HCT116 (cell line): ENCODE measurements at regions not wholly inside any gene's neighbourhood (a gene's known extent, or its start where the extent isn't known, plus 50 kb on each side); places are given as distances from the start of the nearest gene placed in this dataset.

Source experiments
- ATAC-seq: fragments of 200-7000 bp; cut with Tn5 transposase; 2 replicates; pipeline ENCODE4 v1.9.1; 2020; ENCODE audit warnings: mild to moderate bottlenecking, moderate library complexity
- BruUV-seq: library from RNA; stranded (reverse); fragments of 400-500 nt; replicated peaks from 2 replicates; lab custom pipeline; 2021; lab: Mats Ljungman, UMichigan
- CTCF ChIA-PET: fragments of 300-600 bp; sonication (Branson Sonifier 250); formaldehyde crosslinking; loops from one replicate; lab custom pipeline; 2021; ENCODE audit warnings: antibody characterized with exemption; lab: Charles Lee
- POLR2A ChIA-PET: fragments of 300-600, 350-600 bp; sonication (Branson Sonifier 250); formaldehyde crosslinking; loops from one replicate; lab custom pipeline; 2021; ENCODE audit warnings: antibody characterized with exemption; lab: Charles Lee
- RAD21 ChIA-PET, 2 experiments: fragments of 300-600 bp; sonication (Branson Sonifier 250); formaldehyde crosslinking; loops; one replicate each; lab custom pipeline; 2023; ENCODE audit warnings: low total read pairs in 2 of 2; ENCODE audit not compliant: uncharacterized antibody in 2 of 2, unreplicated experiment in 2 of 2, low non-redundant PET in 1 of 2; lab: Charles Lee
- DNase-seq: peaks from one replicate; pipeline ENCODE4 v3.0.0-alpha.2; 2010; ENCODE audit warnings: low read depth, low spot score
- H2AFZ ChIP-seq: fragments of 200-600 bp; shearing (Covaris generic), sonication (generic); 2 replicates; pipeline ENCODE4 v1.6.1; 2017; ENCODE audit warnings: low read depth, mixed run types, mixed read lengths, antibody characterized with exemption, low read length; ENCODE audit not compliant: poor library complexity, severe bottlenecking
- H3K27ac ChIP-seq: 2 replicates; pipeline ENCODE4 v1.5.1; 2012; ENCODE audit warnings: low read depth, low read length
- H3K27me3 ChIP-seq: fragments of 200-600 bp; sonication (generic); 2 replicates; pipeline ENCODE4 v1.6.1; 2016; ENCODE audit warnings: mixed run types, low read length, mixed read lengths; ENCODE audit not compliant: insufficient read depth
- H3K36me3 ChIP-seq, 2 experiments: fragments of 200-500 bp in 1 of 2; fragments of 200-600 bp in 1 of 2; sonication (Bioruptor generic) in 1 of 2; sonication (generic) in 1 of 2; 2 replicates each; pipeline versions ENCODE4 v1.5.1 to v1.6.1; 2014 to 2016; ENCODE audit warnings: low read length in 2 of 2, inconsistent platforms in 1 of 2, mixed read lengths in 1 of 2, mixed run types in 1 of 2; ENCODE audit not compliant: insufficient read depth in 2 of 2, control insufficient read depth in 1 of 2
- H3K4me1 ChIP-seq, 2 experiments: fragments of 200-600 bp in 1 of 2; sonication (generic) in 1 of 2; 2 replicates each; pipeline versions ENCODE4 v1.5.1 to v1.6.1; 2012 to 2017; ENCODE audit warnings: low read length in 2 of 2, inconsistent platforms in 1 of 2, mild to moderate bottlenecking in 1 of 2, mixed read lengths in 1 of 2, mixed run types in 1 of 2, moderate library complexity in 1 of 2; ENCODE audit not compliant: insufficient read depth in 2 of 2, control insufficient read depth in 1 of 2
- H3K4me2 ChIP-seq: fragments of 200-600 bp; sonication (generic); 2 replicates; pipeline ENCODE4 v1.6.1; 2017; ENCODE audit warnings: mixed run types, low read length, mixed read lengths
- H3K4me3 ChIP-seq, 2 experiments: fragments of 200-600 bp in 1 of 2; sonication (generic) in 1 of 2; replicated peaks in 1 of 2; 2 replicates each; pipeline ENCODE4 v1.5.1; 2011 to 2016; ENCODE audit warnings: low read length in 2 of 2, control low read depth in 1 of 2, low read depth in 1 of 2, mild to moderate bottlenecking in 1 of 2, mixed read lengths in 1 of 2, mixed run types in 1 of 2
- H3K79me2 ChIP-seq: fragments of 200-600 bp; sonication (generic); 2 replicates; pipeline ENCODE4 v1.6.1; 2017; ENCODE audit warnings: mild to moderate bottlenecking, mixed run types, low read length, moderate library complexity, mixed read lengths; ENCODE audit not compliant: insufficient read depth
- H3K9ac ChIP-seq: fragments of 200-600 bp; sonication (generic); 2 replicates; pipeline ENCODE4 v1.6.1; 2016; ENCODE audit warnings: low read length, mixed read lengths
- H3K9me2 ChIP-seq: fragments of 200-600 bp; sonication (generic), shearing (Covaris generic); 2 replicates; pipeline ENCODE4 v1.6.1; 2017; ENCODE audit warnings: mixed run types, mild to moderate bottlenecking, moderate library complexity; ENCODE audit not compliant: insufficient read depth
- H3K9me3 ChIP-seq, 2 experiments: fragments of 200-500 bp in 1 of 2; fragments of 200-600 bp in 1 of 2; sonication (Bioruptor generic) in 1 of 2; sonication (generic) in 1 of 2; 2 replicates each; pipeline ENCODE4 v1.6.1; 2014 to 2017; ENCODE audit warnings: low read length in 2 of 2, mixed read lengths in 2 of 2, inconsistent platforms in 1 of 2, low read depth in 1 of 2, mild to moderate bottlenecking in 1 of 2, mixed run types in 1 of 2, moderate library complexity in 1 of 2; ENCODE audit not compliant: control insufficient read depth in 1 of 2, insufficient read depth in 1 of 2
- H4K20me1 ChIP-seq: fragments of 200-600 bp; sonication (generic), shearing (Covaris generic); 2 replicates; pipeline ENCODE4 v1.6.1; 2017; ENCODE audit warnings: mixed run types, mild to moderate bottlenecking, moderate library complexity; ENCODE audit not compliant: insufficient read depth
- CEBPB ChIP-seq: IDR thresholded peaks from 2 replicates; pipeline ENCODE4 v1.6.1; 2012; ENCODE audit warnings: low read depth
- CTCF ChIP-seq, 3 experiments: fragments of 200-600 bp in 1 of 3; sonication (generic) in 1 of 3; IDR thresholded peaks in 2 of 3; conservative IDR thresholded peaks in 1 of 3; 2 replicates each; pipeline ENCODE4 v1.5.1; 2012 to 2017; ENCODE audit warnings: low read depth in 2 of 3, low read length in 2 of 3, antibody characterized with exemption in 1 of 3, borderline replicate concordance in 1 of 3, control low read depth in 1 of 3, mild to moderate bottlenecking in 1 of 3, mixed read lengths in 1 of 3, mixed run types in 1 of 3, moderate library complexity in 1 of 3; ENCODE audit not compliant: insufficient read depth in 1 of 3
- ELF1 ChIP-seq: IDR thresholded peaks from 2 replicates; pipeline ENCODE4 v1.6.1; 2012; ENCODE audit warnings: low read depth, borderline replicate concordance
- EZH2 ChIP-seq: fragments of 200-600 bp; sonication (generic); IDR thresholded peaks from 2 replicates; pipeline ENCODE4 v1.6.1; 2017; ENCODE audit warnings: antibody characterized with exemption, mixed run types
- EZH2phosphoT487 ChIP-seq: fragments of 200-600 bp; IDR thresholded peaks from 2 replicates; pipeline ENCODE4 v1.6.1; 2018; ENCODE audit warnings: antibody characterized with exemption, borderline replicate concordance
- FOSL1 ChIP-seq: IDR thresholded peaks from 2 replicates; pipeline ENCODE4 v1.6.1; 2012; ENCODE audit warnings: low read depth
- JUND ChIP-seq: IDR thresholded peaks from 2 replicates; pipeline ENCODE4 v1.6.1; 2012
- POLR2A ChIP-seq: IDR thresholded peaks from 2 replicates; pipeline ENCODE4 v1.7.0; 2011; ENCODE audit warnings: borderline replicate concordance; ENCODE audit not compliant: insufficient read depth, insufficient read length; ENCODE audit errors: extremely low read depth
- RAD21 ChIP-seq: IDR thresholded peaks from 2 replicates; pipeline ENCODE4 v1.6.1; 2012; ENCODE audit warnings: low read depth, mild to moderate bottlenecking
- REST ChIP-seq: IDR thresholded peaks from 2 replicates; pipeline ENCODE4 v1.6.1; 2012; ENCODE audit warnings: low read depth
- SIN3A ChIP-seq: IDR thresholded peaks from 2 replicates; pipeline ENCODE4 v1.6.1; 2012; ENCODE audit warnings: low read depth
- SP1 ChIP-seq: IDR thresholded peaks from 2 replicates; pipeline ENCODE4 v1.6.1; 2012; ENCODE audit warnings: low read depth
- SRF ChIP-seq: IDR thresholded peaks from 2 replicates; pipeline ENCODE4 v1.6.1; 2012; ENCODE audit warnings: low read depth
- YY1 ChIP-seq: IDR thresholded peaks from 2 replicates; pipeline ENCODE4 v1.6.1; 2011; ENCODE audit warnings: low read length, low read depth, moderate library complexity, mild to moderate bottlenecking; ENCODE audit not compliant: insufficient replicate concordance; ENCODE audit errors: extremely low read depth
- ZNF274 ChIP-seq: fragments of 200-500 bp; sonication (Bioruptor generic); IDR thresholded peaks from 2 replicates; pipeline ENCODE4 v1.6.1; 2014; ENCODE audit warnings: mild to moderate bottlenecking, low read depth, low read length, inconsistent platforms
- intact Hi-C: fragments of 100-400 bp; cut with micrococcal nuclease; formaldehyde crosslinking; loops from 2 replicates; pipeline ENCODE4 v1.10.0; 2022

GRCh38 chr6:141624301-141624700 lies 508.4 kb upstream of the GJE1 start:
- Histone ChIP-seq H3K4me2 (no peak overlapping the region), H3K9me2 (no peaks in the 10 kb centered on the region), H3K79me2 (no peaks in the 10 kb centered on the region), H3K36me3 (no peaks in the 10 kb centered on the region), H3K9me3 (no peaks in the 10 kb centered on the region), H3K9ac (no peak overlapping the region), H3K4me3 (no peak overlapping the region), H4K20me1 (no peaks in the 10 kb centered on the region), H3K27ac (no peak overlapping the region), H2AFZ (no peak overlapping the region), H3K4me1 (no peaks in the 10 kb centered on the region), H3K27me3 (no peaks in the 10 kb centered on the region)
- BruUV-seq: no TSS peak
- TF ChIP-seq ZNF274 (no peak), JUND (no peak), SIN3A (no peak), POLR2A (no peak), RAD21 (no peak), CEBPB (no peak)
- intact Hi-C loops: no loop called here
- ATAC-seq (no peak), DNase-seq (no peak)
- ChIA-PET RAD21 (no interaction called here), POLR2A (no interaction called here), CTCF (no interaction called here)

GRCh38 chr6:141618180-141618581 lies 514.5 kb upstream of the GJE1 start:
- RAD21 ChIA-PET: no interaction called here

More at GRCh38 chr6:141618180-141618581, 514.5 kb upstream of the GJE1 start:
- intact Hi-C loops: loop anchor here (10.0 kb wide), 1 partner anchor 497 kb away; no protein-coding TSS in a partner anchor
- no peaks in the 10 kb centered on the region for H3K4me1 ChIP-seq
- no peaks in the 10 kb centered on the region for H3K9me2 ChIP-seq
- H3K27ac ChIP-seq: no peak overlapping the region
- TF ChIP-seq REST: no peak
- TF ChIP-seq FOSL1: no peak
- no peak for TF ChIP-seq SIN3A
- TF ChIP-seq EZH2: no peak
- TF ChIP-seq EZH2phosphoT487: no peak
- TF ChIP-seq SRF: no peak
- no peak for TF ChIP-seq CTCF (IDR thresholded peaks at IDR 0.05 in 2 of 3, conservative IDR thresholded peaks at IDR 0.05 in 1 of 3; ENCODE audit: borderline replicate concordance in 1 of 3, insufficient read depth in 1 of 3, low read depth in 2 of 3, low read length in 2 of 3)
- TF ChIP-seq ELF1: no peak
- TF ChIP-seq YY1: no peak
- TF ChIP-seq SP1: no peak
- TF ChIP-seq CEBPB: no peak
- no peak overlapping the region for H3K4me3 ChIP-seq
- no peak overlapping the region for H3K9ac ChIP-seq
- H3K79me2 ChIP-seq: no peaks in the 10 kb centered on the region
- ATAC-seq: no peak
- no peaks in the 10 kb centered on the region for H4K20me1 ChIP-seq
- ChIA-PET POLR2A (no interaction called here), CTCF (no interaction called here)
- no peak overlapping the region for H2AFZ ChIP-seq
- no TSS peak for BruUV-seq
- no peak for DNase-seq
- H3K36me3 ChIP-seq: no peaks in the 10 kb centered on the region
- H3K9me3 ChIP-seq: no peaks in the 10 kb centered on the region
- no peaks in the 10 kb centered on the region for H3K27me3 ChIP-seq
- H3K4me2 ChIP-seq: no peak overlapping the region
